Calu3 (cell line): ENCODE measurements at regions not wholly inside any gene's neighbourhood (a gene's known extent, or its start where the extent isn't known, plus 50 kb on each side); places are given as distances from the start of the nearest gene placed in this dataset.

Source experiments
- BruUV-seq: library from RNA; stranded (reverse); fragments of 400-500 nt; replicated peaks from 2 replicates; lab custom pipeline; 2021; lab: Mats Ljungman, UMichigan
- CTCF ChIA-PET: fragments of 300-600 bp; sonication (Branson Sonifier 250); formaldehyde crosslinking; loops from one replicate; lab custom pipeline; 2022; ENCODE audit warnings: antibody characterized with exemption; lab: Charles Lee
- DNase-seq: peaks from one replicate; pipeline ENCODE4 v3.0.0; 2022
- H3K27ac Mint-ChIP-seq: one replicate; pipeline ENCODE4 v1.8.0; 2022; ENCODE audit warnings: mixed read lengths; ENCODE audit not compliant: unreplicated experiment
- H3K27me3 Mint-ChIP-seq: one replicate; pipeline ENCODE4 v1.8.0; 2022; ENCODE audit warnings: mixed read lengths; ENCODE audit not compliant: unreplicated experiment
- H3K36me3 Mint-ChIP-seq: one replicate; pipeline ENCODE4 v1.8.0; 2022; ENCODE audit warnings: mild to moderate bottlenecking, moderate library complexity, mixed read lengths; ENCODE audit not compliant: insufficient read depth, unreplicated experiment
- H3K4me1 Mint-ChIP-seq: one replicate; pipeline ENCODE4 v1.8.0; 2022; ENCODE audit warnings: mild to moderate bottlenecking, low read depth, mixed read lengths; ENCODE audit not compliant: unreplicated experiment
- H3K4me3 Mint-ChIP-seq: one replicate; pipeline ENCODE4 v1.8.0; 2022; ENCODE audit warnings: mild to moderate bottlenecking, low read depth, moderate library complexity, mixed read lengths; ENCODE audit not compliant: unreplicated experiment
- H3K9me3 Mint-ChIP-seq: one replicate; pipeline ENCODE4 v1.8.0; 2022; ENCODE audit warnings: low read depth, mixed read lengths; ENCODE audit not compliant: unreplicated experiment
- intact Hi-C: fragments of 100-400 bp; cut with micrococcal nuclease; formaldehyde crosslinking; loops from one replicate; pipeline ENCODE4 v1.10.0; 2022; ENCODE audit not compliant: unreplicated experiment
- TF ChIP-seq, protein P1 (sequence below): fragments of 200-600 bp; IDR thresholded peaks from one replicate; pipeline ENCODE4 v1.8.0; 2022; ENCODE audit warnings: antibody characterized with exemption; ENCODE audit not compliant: unreplicated experiment

DNA sequence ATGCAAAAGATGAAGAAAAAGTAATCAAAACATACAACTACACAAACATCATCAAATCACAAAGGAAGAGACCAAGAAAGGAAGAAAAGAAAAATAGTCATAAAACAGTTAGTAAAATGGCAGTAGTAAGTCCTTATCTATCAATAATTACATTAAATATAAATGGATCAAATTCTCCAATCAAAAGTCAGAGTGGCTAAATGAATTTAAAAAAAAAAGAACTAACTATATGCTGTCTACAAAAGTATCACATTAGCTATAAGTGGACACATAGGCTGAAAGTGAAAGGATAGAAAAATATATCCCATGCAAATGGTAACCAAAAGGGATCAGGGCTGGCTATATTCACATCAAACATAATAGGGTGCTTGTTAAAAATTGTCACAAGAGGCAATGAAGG, 116.5 kb downstream of the NOL4 start:
- CTCF ChIA-PET, result no interaction called here
- Mint-ChIP-seq H3K36me3 (no peaks in the 10 kb centered on the region), H3K27me3 (no peaks in the 10 kb centered on the region), H3K27ac (no peak overlapping the region), H3K4me1 (no peaks in the 10 kb centered on the region), H3K4me3 (no peak overlapping the region), H3K9me3 (peaks cover 5% of the 10 kb centered on the region)
- BruUV-seq, result no TSS peak
- TF ChIP-seq, protein P1, sequence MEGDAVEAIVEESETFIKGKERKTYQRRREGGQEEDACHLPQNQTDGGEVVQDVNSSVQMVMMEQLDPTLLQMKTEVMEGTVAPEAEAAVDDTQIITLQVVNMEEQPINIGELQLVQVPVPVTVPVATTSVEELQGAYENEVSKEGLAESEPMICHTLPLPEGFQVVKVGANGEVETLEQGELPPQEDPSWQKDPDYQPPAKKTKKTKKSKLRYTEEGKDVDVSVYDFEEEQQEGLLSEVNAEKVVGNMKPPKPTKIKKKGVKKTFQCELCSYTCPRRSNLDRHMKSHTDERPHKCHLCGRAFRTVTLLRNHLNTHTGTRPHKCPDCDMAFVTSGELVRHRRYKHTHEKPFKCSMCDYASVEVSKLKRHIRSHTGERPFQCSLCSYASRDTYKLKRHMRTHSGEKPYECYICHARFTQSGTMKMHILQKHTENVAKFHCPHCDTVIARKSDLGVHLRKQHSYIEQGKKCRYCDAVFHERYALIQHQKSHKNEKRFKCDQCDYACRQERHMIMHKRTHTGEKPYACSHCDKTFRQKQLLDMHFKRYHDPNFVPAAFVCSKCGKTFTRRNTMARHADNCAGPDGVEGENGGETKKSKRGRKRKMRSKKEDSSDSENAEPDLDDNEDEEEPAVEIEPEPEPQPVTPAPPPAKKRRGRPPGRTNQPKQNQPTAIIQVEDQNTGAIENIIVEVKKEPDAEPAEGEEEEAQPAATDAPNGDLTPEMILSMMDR, result no peak
- DNase-seq, result no peak
- intact Hi-C loops, result no loop called here

DNA sequence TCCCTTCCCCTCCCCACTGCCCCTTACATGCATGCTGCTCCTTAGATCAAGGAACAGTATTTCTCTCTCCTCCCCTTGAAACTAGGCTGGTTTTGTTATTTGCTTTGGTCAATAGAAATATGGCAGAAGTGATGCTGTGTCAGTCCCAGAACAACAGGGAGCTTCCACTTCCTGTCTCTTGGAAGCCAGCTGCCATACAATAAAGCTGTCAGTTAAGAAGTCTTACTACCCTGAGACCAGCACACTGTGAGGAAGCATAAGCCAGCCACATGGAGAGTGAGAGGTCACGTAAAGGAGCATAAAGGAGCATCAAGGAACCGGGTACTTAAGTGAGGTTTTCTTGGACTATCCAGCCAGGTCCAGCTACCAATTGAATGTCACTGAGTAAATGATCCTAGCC, 126.6 kb downstream of the NOL4 start:
- peaks cover 8% of the 10 kb centered on the region for H3K4me1 Mint-ChIP-seq
- no peaks in the 10 kb centered on the region for H3K36me3 Mint-ChIP-seq
- intact Hi-C loops, result no loop called here
- no peaks in the 10 kb centered on the region for H3K9me3 Mint-ChIP-seq
- no TSS peak for BruUV-seq
- H3K27ac Mint-ChIP-seq, result no peak overlapping the region
- DNase-seq, result no peak
- CTCF ChIA-PET, result interaction anchor here (0.6 kb wide), 1 partner anchor 17 kb away, joined by 3 read pairs; no protein-coding TSS in a partner anchor
- H3K27me3 Mint-ChIP-seq, result no peaks in the 10 kb centered on the region
- TF ChIP-seq, protein P1, result no peak
- no peak overlapping the region for H3K4me3 Mint-ChIP-seq

DNA sequence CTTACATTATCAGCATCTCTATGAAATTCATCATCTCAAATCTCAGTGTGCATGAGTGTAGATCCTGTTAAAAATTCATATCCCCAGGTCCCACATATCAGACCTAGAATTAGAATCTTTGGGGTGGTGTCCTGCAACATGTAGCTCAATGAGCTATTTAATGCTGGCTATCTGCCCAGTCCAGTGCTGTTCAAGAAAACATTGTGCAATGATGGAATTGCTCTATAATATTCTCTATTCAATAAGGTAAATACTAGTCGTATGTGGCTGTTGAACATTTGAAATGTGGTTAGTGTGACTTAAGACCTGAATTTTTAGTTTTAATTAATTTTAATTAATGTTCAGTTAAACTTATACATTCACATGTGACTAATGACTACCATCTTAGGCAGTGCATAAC, 127.4 kb downstream of the NOL4 start:
- H3K36me3 Mint-ChIP-seq, result no peaks in the 10 kb centered on the region
- DNase-seq, result no peak
- CTCF ChIA-PET, result no interaction called here
- peaks cover 8% of the 10 kb centered on the region for H3K4me1 Mint-ChIP-seq
- TF ChIP-seq, protein P1, result no peak
- no peaks in the 10 kb centered on the region for H3K27me3 Mint-ChIP-seq
- no TSS peak for BruUV-seq
- H3K4me3 Mint-ChIP-seq, result no peak overlapping the region
- no peak overlapping the region for H3K27ac Mint-ChIP-seq
- intact Hi-C loops, result no loop called here
- H3K9me3 Mint-ChIP-seq, result no peaks in the 10 kb centered on the region

DNA sequence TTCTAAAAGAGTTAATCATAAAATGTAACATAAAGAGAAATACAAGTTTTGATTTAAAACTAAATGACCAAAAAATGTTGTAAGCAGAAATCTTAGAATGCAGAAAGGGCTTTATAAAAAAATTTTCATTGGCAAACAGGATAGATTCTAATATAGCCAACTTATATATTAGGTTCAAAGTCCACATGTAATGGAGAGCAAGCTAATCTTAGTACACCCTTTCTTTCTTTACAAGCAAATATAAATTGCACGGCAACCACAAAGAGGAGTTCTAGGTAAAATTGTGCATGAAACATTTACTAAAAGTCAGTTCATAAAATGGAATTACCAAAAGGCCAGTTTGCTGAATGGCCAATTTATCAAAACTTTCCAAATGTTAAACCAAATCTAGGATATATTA, 130.6 kb downstream of the NOL4 start:
- Mint-ChIP-seq H3K36me3 (no peaks in the 10 kb centered on the region), H3K4me1 (peaks cover 8% of the 10 kb centered on the region), H3K27me3 (no peaks in the 10 kb centered on the region), H3K27ac (no peak overlapping the region), H3K9me3 (no peaks in the 10 kb centered on the region), H3K4me3 (no peak overlapping the region)
- DNase-seq, result no peak
- TF ChIP-seq, protein P1, result no peak
- no TSS peak for BruUV-seq
- intact Hi-C loops, result no loop called here
- CTCF ChIA-PET, result no interaction called here

DNA sequence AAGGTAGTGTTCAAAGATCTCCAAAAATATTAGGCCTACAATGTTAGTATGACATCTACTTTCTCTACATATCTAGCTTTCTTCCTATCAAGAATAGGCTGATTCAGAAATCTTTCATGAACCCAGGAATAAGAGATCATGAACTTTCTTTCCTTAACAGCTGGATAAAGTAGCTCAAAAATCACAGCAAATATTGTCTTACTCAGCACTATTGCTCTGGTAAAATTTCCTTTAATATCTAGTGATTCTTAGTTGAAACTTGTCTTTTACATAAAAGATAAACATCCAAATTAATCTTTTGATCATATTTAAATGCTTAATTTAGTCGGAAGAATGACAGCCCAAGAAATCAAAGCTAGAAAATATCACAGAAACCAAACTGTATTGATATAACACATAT, 131.9 kb downstream of the NOL4 start:
- CTCF ChIA-PET, result no interaction called here
- Mint-ChIP-seq H3K27ac (no peak overlapping the region), H3K4me1 (peaks cover 8% of the 10 kb centered on the region), H3K36me3 (no peaks in the 10 kb centered on the region), H3K4me3 (no peak overlapping the region), H3K27me3 (no peaks in the 10 kb centered on the region), H3K9me3 (no peaks in the 10 kb centered on the region)
- intact Hi-C loops, result no loop called here
- TF ChIP-seq, protein P1, result no peak
- DNase-seq, result no peak
- BruUV-seq, result no TSS peak
